ENCODE measurements at regions not wholly inside any gene's neighbourhood (a gene's known extent, or its start where the extent isn't known, plus 50 kb on each side); places are given as distances from the start of the nearest gene placed in this dataset.

GRCh38 chr13:103312467-103312866, 246.2 kb upstream of the SLC10A2 start:
- no peak for TF ChIP-seq POLR2A (IDR thresholded peaks at IDR 0.05)
- TF ChIP-seq EP300 (IDR thresholded peaks at IDR 0.05), result no peak
